AG04450 (cell line): ENCODE measurements at regions not wholly inside any gene's neighbourhood (a gene's known extent, or its start where the extent isn't known, plus 50 kb on each side); places are given as distances from the start of the nearest gene placed in this dataset.

Source experiments
- CTCF ChIA-PET: fragments of 300-600, 350-600 bp; formaldehyde crosslinking; extraction: SDS; loops from one replicate; lab custom pipeline; 2022; ENCODE audit warnings: antibody characterized with exemption, inconsistent platforms; lab: Charles Lee
- POLR2A ChIA-PET: fragments of 350-600 bp; formaldehyde crosslinking; extraction: SDS; loops from one replicate; lab custom pipeline; 2021; ENCODE audit warnings: antibody characterized with exemption, inconsistent platforms; lab: Yijun Ruan, JAX
- DNase-seq: peaks from one replicate; pipeline ENCODE4 v3.0.0-alpha.2; 2011; ENCODE audit warnings: low read depth, low spot score
- H3K27ac ChIP-seq: one replicate; pipeline ENCODE4 v1.5.1; 2012; ENCODE audit warnings: low read depth, low read length, control low read depth
- H3K27me3 ChIP-seq: one replicate; pipeline ENCODE4 v1.6.0; 2012; ENCODE audit warnings: low read length; ENCODE audit not compliant: control insufficient read depth, insufficient read depth
- H3K4me3 ChIP-seq: 2 replicates; pipeline ENCODE4 v1.5.1; 2011; ENCODE audit warnings: mild to moderate bottlenecking, low read depth, low read length, control low read depth
- H3K9me3 ChIP-seq: 2 replicates; pipeline ENCODE4 v1.5.1; 2012; ENCODE audit warnings: low read length; ENCODE audit not compliant: control insufficient read depth, insufficient read depth
- TF ChIP-seq, protein P1 (sequence below): IDR thresholded peaks from 2 replicates; pipeline ENCODE4 v1.5.1; 2011; ENCODE audit warnings: low read depth, low read length, control low read depth, inconsistent platforms

DNA sequence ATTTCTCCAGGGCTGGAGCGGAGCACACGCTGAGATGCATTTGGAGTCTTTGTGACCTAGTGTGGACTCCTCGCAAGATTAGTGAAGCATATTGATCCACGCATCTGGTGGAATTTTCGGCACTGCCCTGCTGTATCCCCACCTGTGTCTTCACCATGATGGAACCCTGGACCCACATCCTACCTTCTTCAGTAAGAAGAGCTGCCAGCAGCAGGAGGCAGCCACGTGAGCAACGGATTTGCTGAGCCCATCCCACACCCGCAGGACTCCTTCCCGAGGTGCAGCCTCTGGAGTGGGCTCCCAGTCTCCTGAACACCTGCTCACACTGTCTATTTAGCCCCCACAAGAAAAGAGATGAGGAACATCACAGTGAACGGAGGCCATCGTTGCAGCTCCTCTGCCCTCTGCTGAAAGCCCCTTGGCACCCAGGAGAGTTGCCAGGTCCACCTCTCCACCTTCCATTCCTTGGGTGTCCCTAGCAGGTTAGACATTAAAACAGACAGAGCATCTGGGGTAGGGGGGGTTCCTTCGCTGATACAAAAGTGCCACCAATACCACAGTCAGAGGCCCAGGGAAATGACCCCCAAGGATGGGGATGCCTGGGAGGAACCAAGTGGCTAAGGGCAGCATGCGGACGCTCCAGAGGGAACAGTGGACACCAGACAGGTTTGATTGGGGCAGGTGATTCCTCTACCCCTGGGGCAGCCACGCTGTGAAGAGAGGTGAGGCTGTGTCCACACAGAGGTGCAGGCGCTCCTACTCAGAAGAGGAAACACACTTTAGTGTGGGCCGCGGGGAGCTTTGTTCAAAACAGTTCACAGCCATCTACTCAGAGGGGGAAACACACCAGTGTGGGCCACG is 302.8 kb upstream of the SALL3 start:
- Histone ChIP-seq H3K9me3 (peaks cover 81% of the 10 kb centered on the region), H3K4me3 (no peak overlapping the region), H3K27ac (no peak overlapping the region), H3K27me3 (no peaks in the 10 kb centered on the region)
- no peak for DNase-seq
- ChIA-PET CTCF (no interaction called here), POLR2A (no interaction called here)
- TF ChIP-seq, protein P1, sequence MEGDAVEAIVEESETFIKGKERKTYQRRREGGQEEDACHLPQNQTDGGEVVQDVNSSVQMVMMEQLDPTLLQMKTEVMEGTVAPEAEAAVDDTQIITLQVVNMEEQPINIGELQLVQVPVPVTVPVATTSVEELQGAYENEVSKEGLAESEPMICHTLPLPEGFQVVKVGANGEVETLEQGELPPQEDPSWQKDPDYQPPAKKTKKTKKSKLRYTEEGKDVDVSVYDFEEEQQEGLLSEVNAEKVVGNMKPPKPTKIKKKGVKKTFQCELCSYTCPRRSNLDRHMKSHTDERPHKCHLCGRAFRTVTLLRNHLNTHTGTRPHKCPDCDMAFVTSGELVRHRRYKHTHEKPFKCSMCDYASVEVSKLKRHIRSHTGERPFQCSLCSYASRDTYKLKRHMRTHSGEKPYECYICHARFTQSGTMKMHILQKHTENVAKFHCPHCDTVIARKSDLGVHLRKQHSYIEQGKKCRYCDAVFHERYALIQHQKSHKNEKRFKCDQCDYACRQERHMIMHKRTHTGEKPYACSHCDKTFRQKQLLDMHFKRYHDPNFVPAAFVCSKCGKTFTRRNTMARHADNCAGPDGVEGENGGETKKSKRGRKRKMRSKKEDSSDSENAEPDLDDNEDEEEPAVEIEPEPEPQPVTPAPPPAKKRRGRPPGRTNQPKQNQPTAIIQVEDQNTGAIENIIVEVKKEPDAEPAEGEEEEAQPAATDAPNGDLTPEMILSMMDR, result no peak

- H3K27ac ChIP-seq, result no peak overlapping the region
- TF ChIP-seq, protein P1, result no peak
- CTCF ChIA-PET, result no interaction called here
- no peak for DNase-seq
- H3K9me3 ChIP-seq, result peaks cover 85% of the 10 kb centered on the region
- H3K4me3 ChIP-seq, result no peak overlapping the region
- H3K27me3 ChIP-seq, result no peaks in the 10 kb centered on the region
- POLR2A ChIA-PET, result no interaction called here
These were observed 301.9 kb upstream of the SALL3 start for GRCh38 chr18:78677483-78678317.

DNA sequence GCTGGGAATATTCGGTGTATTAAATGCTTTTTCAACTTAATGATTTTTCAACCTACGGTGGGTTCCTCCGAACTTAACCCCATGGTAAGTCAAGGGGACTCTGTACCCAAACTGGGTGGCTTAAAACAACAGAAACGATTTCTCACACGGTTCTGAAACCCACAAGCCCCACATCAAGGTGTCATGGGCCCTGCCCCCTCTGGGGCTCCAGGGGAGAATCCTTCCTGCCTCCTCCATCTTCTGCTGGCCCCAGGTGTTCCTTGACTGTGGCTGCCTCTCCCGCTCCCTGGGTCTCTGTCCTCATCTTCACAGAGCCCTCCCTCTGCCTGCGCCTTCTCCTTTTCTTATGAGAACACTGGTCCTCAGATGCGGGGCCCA is 301.3 kb upstream of the SALL3 start:
- ChIA-PET CTCF (no interaction called here), POLR2A (no interaction called here)
- no peak overlapping the region for H3K4me3 ChIP-seq
- no peaks in the 10 kb centered on the region for H3K27me3 ChIP-seq
- no peak for DNase-seq
- H3K9me3 ChIP-seq, result peaks cover 85% of the 10 kb centered on the region
- TF ChIP-seq, protein P1, result no peak
- H3K27ac ChIP-seq, result no peak overlapping the region

- no peaks in the 10 kb centered on the region for H3K27me3 ChIP-seq
- H3K9me3 ChIP-seq, result peaks cover 85% of the 10 kb centered on the region
- DNase-seq, result no peak
- H3K4me3 ChIP-seq, result no peak overlapping the region
- no peak overlapping the region for H3K27ac ChIP-seq
- ChIA-PET POLR2A (no interaction called here), CTCF (no interaction called here)
- TF ChIP-seq, protein P1, result no peak
These were observed 300.6 kb upstream of the SALL3 start for GRCh38 chr18:78679031-78679430.
